GM23248 (cell line): ENCODE measurements at regions not wholly inside any gene's neighbourhood (a gene's known extent, or its start where the extent isn't known, plus 50 kb on each side); places are given as distances from the start of the nearest gene placed in this dataset.
A peak's percentile ranks its signal among the peaks of the same experiment; 100 is the strongest.

Experiments
- DNase-seq: peaks from one replicate; pipeline ENCODE4 v3.0.0-alpha.2; 2015
- H2AFZ ChIP-seq: fragments of 200-600 bp; sonication (generic); 2 replicates; pipeline ENCODE4 v1.6.1; 2016; ENCODE audit warnings: antibody characterized with exemption
- H3F3A ChIP-seq: fragments of 200-600 bp; sonication (generic); 2 replicates; pipeline ENCODE4 v1.6.1; 2016; ENCODE audit warnings: mild to moderate bottlenecking, antibody characterized with exemption, mixed run types; ENCODE audit not compliant: insufficient read depth
- H3K27ac ChIP-seq: fragments of 200-600 bp; sonication (generic); 2 replicates; pipeline ENCODE4 v1.5.1; 2016; ENCODE audit warnings: mild to moderate bottlenecking
- H3K27me3 ChIP-seq: fragments of 200-600 bp; sonication (generic); replicated peaks from 2 replicates; pipeline ENCODE4 v1.6.1; 2016; ENCODE audit warnings: mild to moderate bottlenecking; ENCODE audit not compliant: insufficient read depth
- H3K36me3 ChIP-seq: fragments of 200-600 bp; sonication (generic); 2 replicates; pipeline ENCODE4 v1.6.1; 2016; ENCODE audit warnings: low read depth, mild to moderate bottlenecking
- H3K4me1 ChIP-seq: fragments of 200-600 bp; sonication (generic); 2 replicates; pipeline ENCODE4 v1.6.1; 2016; ENCODE audit warnings: mild to moderate bottlenecking; ENCODE audit not compliant: insufficient read depth
- H3K4me2 ChIP-seq: fragments of 200-600 bp; sonication (generic); one replicate; pipeline ENCODE4 v1.6.1; 2016; ENCODE audit warnings: mild to moderate bottlenecking; ENCODE audit not compliant: unreplicated experiment
- H3K4me3 ChIP-seq: fragments of 200-600 bp; sonication (generic); 2 replicates; pipeline ENCODE4 v1.5.1; 2016; ENCODE audit warnings: mild to moderate bottlenecking
- H3K79me2 ChIP-seq: fragments of 200-600 bp; sonication (generic); 2 replicates; pipeline ENCODE4 v1.6.1; 2016; ENCODE audit warnings: mild to moderate bottlenecking; ENCODE audit not compliant: insufficient read depth
- H3K9ac ChIP-seq: fragments of 200-600 bp; sonication (generic); 2 replicates; pipeline ENCODE4 v1.6.1; 2016; ENCODE audit warnings: mild to moderate bottlenecking
- H3K9me2 ChIP-seq: fragments of 200-600 bp; sonication (generic); 2 replicates; pipeline ENCODE4 v1.6.1; 2016; ENCODE audit warnings: mixed run types, mild to moderate bottlenecking, moderate library complexity; ENCODE audit not compliant: insufficient read depth
- H3K9me3 ChIP-seq: fragments of 200-600 bp; sonication (generic); one replicate; pipeline ENCODE4 v1.6.1; 2017; ENCODE audit warnings: low read depth
- H4K20me1 ChIP-seq: fragments of 200-600 bp; sonication (generic); 2 replicates; pipeline ENCODE4 v1.6.0; 2016; ENCODE audit not compliant: insufficient read depth
- EZH2 ChIP-seq: fragments of 200-600 bp; sonication (generic); IDR thresholded peaks from 2 replicates; pipeline ENCODE4 v1.6.1; 2018; ENCODE audit warnings: antibody characterized with exemption, mild to moderate bottlenecking; ENCODE audit not compliant: insufficient read depth, poor library complexity, severe bottlenecking
- EZH2phosphoT487 ChIP-seq: fragments of 200-600 bp; sonication (generic); IDR thresholded peaks from 2 replicates; pipeline ENCODE4 v1.6.1; 2018; ENCODE audit warnings: antibody characterized with exemption, moderate library complexity, mild to moderate bottlenecking, low read depth; ENCODE audit not compliant: insufficient read depth
- WGBS, 2 experiments: methylation state at CpG; one replicate each; pipeline ENCODE4 v1.1.6; 2015 to 2017; ENCODE audit warnings: low lambda C conversion rate in 2 of 2, low coverage in 1 of 2; ENCODE audit errors: missing lambda C conversion rate in 2 of 2; 5-methylcytosine and 5-hydroxymethylcytosine counted together
- in situ Hi-C: fragments of 300-500 bp; cut with MboI; formaldehyde crosslinking; loops from 2 replicates; pipeline ENCODE4 v1.15.0; 2020

DNA sequence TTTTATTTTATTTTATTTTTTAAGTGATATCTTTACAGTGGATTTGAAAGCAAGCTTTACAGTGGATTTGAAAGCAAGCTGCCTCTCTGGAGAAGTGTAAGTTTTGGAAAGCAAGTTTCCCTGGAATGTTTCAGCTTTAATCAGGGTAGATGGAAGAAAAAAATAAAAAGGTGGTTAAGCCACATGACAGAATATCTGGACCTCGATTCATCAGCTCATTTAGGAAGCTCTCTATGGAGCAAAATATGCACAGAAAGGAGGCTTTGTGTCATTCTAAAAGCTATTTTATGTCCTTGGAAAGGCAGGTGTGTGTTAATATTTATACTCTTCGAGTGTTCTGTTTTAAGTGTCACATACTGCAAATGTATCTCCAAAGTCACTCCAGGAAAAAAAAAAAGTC lies 409.2 kb upstream of the KLF4 start:
- Histone ChIP-seq H2AFZ (no peak overlapping the region), H3K9me3 (no peaks in the 10 kb centered on the region), H3K36me3 (no peaks in the 10 kb centered on the region), H3K4me1 (peaks cover 13% of the 10 kb centered on the region), H3K79me2 (no peaks in the 10 kb centered on the region), H3K9me2 (no peaks in the 10 kb centered on the region), H3K4me2 (no peak overlapping the region), H3K9ac (no peak overlapping the region), H3K27ac (no peak overlapping the region), H3K4me3 (no peak overlapping the region), H3F3A (peaks cover 18% of the 10 kb centered on the region), H3K27me3 (no peaks in the 10 kb centered on the region), H4K20me1 (no peaks in the 10 kb centered on the region)
- in situ Hi-C loops = no loop called here
- no peak for DNase-seq
- 52% methylated on average over 2 of the region's 2 CpGs for WGBS, 2 experiments
- TF ChIP-seq EZH2phosphoT487 = no peak
- TF ChIP-seq EZH2 = no peak

DNA sequence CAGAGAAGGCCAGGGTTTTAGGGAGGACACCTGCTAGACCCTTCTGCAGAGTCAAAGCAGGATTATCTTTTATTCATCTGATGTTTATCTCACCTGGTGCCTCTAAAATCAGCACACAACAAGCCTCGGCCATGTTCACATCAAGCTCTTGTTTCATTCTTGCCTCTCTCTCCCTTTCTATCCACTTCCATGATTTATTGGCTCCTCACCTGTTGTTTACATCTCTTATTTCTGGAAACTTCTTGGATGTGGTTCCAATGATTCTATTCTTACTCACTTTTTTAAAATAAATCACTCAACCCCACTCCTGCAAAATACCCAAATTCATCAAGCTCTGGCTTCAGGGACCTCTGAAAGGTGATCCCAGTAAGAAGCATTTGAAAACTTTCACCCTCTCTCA lies 407.0 kb upstream of the KLF4 start:
- TF ChIP-seq EZH2 = no peak
- TF ChIP-seq EZH2phosphoT487 = no peak
- H4K20me1 ChIP-seq = no peaks in the 10 kb centered on the region
- H2AFZ ChIP-seq = no peak overlapping the region
- H3K9me3 ChIP-seq = no peaks in the 10 kb centered on the region
- no peaks in the 10 kb centered on the region for H3K36me3 ChIP-seq
- H3K9ac ChIP-seq = no peak overlapping the region
- no peak overlapping the region for H3K4me2 ChIP-seq
- 100% methylated on average over 1 of the region's 1 CpG for WGBS, 2 experiments
- H3K9me2 ChIP-seq = no peaks in the 10 kb centered on the region
- in situ Hi-C loops = no loop called here
- DNase-seq = no peak
- H3K27me3 ChIP-seq = no peaks in the 10 kb centered on the region
- H3K27ac ChIP-seq = no peak overlapping the region
- peaks cover 18% of the 10 kb centered on the region for H3F3A ChIP-seq
- H3K4me3 ChIP-seq = no peak overlapping the region
- H3K4me1 ChIP-seq = peaks cover 13% of the 10 kb centered on the region
- no peaks in the 10 kb centered on the region for H3K79me2 ChIP-seq

GRCh38 chr9:107895501-107896001 lies 406.0 kb upstream of the KLF4 start:
- Histone ChIP-seq H3K9me3 (no peaks in the 10 kb centered on the region), H3K27me3 (no peaks in the 10 kb centered on the region), H3K4me2 (peak overlapping the region; percentile 13), H4K20me1 (no peaks in the 10 kb centered on the region), H3K9me2 (no peaks in the 10 kb centered on the region), H3K27ac (peak overlapping the region; percentile 35), H3K36me3 (no peaks in the 10 kb centered on the region), H3K79me2 (no peaks in the 10 kb centered on the region), H3K4me1 (peaks cover 13% of the 10 kb centered on the region), H2AFZ (0 out of 2 replicates have a peak overlapping the region, but pooled peaks have one; percentile 15), H3K9ac (no peak overlapping the region), H3F3A (peaks cover 25% of the 10 kb centered on the region), H3K4me3 (no peak overlapping the region)
- TF ChIP-seq EZH2 (no peak), EZH2phosphoT487 (no peak)
- 22 to 27% methylated on average over 8 of the region's 8 CpGs for WGBS, 2 experiments
- peak; percentile 81 for DNase-seq
- in situ Hi-C loops = no loop called here

- H2AFZ ChIP-seq = no peak overlapping the region
- no peak overlapping the region for H3K9ac ChIP-seq
- no peaks in the 10 kb centered on the region for H3K79me2 ChIP-seq
- no peak overlapping the region for H3K4me2 ChIP-seq
- no peak for DNase-seq
- no peak for TF ChIP-seq EZH2phosphoT487
- TF ChIP-seq EZH2 = no peak
- 81 to 83% methylated on average over 11 of the region's 11 CpGs for WGBS, 2 experiments
- in situ Hi-C loops = no loop called here
- no peaks in the 10 kb centered on the region for H4K20me1 ChIP-seq
- peaks cover 25% of the 10 kb centered on the region for H3F3A ChIP-seq
- H3K4me3 ChIP-seq = no peak overlapping the region
- H3K4me1 ChIP-seq = peaks cover 13% of the 10 kb centered on the region
- H3K36me3 ChIP-seq = no peaks in the 10 kb centered on the region
- H3K9me2 ChIP-seq = no peaks in the 10 kb centered on the region
- no peaks in the 10 kb centered on the region for H3K9me3 ChIP-seq
- H3K27ac ChIP-seq = no peak overlapping the region
- H3K27me3 ChIP-seq = no peaks in the 10 kb centered on the region
Observed at GRCh38 chr9:107894572-107895261, 405.1 kb upstream of the KLF4 start.
